Ascending aorta (tissue), 2 donors: ENCODE measurements at regions not wholly inside any gene's neighbourhood (a gene's known extent, or its start where the extent isn't known, plus 50 kb on each side); places are given as distances from the start of the nearest gene placed in this dataset.

ENCODE experiments used
- DNase-seq, 2 donors: peaks; one replicate each; pipeline ENCODE4 v3.0.0-alpha.2; 2019; ENCODE audit warnings: low spot score in 2 of 2
- H3K27ac ChIP-seq, 2 donors: fragments of 200-600 bp; sonication (generic); one replicate each; pipeline ENCODE4 v1.5.1; 2016 to 2017; ENCODE audit warnings: mild to moderate bottlenecking in 1 of 2
- H3K27me3 ChIP-seq: fragments of 200-600 bp; sonication (generic); one replicate; pipeline ENCODE4 v1.5.1; 2017
- H3K36me3 ChIP-seq, 2 donors: fragments of 200-600 bp; sonication (generic); one replicate each; pipeline ENCODE4 v1.5.1; 2016
- H3K4me1 ChIP-seq, 2 donors: fragments of 200-600 bp; sonication (generic); one replicate each; pipeline ENCODE4 v1.5.1; 2016 to 2017; ENCODE audit warnings: mild to moderate bottlenecking in 1 of 2
- H3K4me3 ChIP-seq, 2 donors: fragments of 200-600 bp; sonication (generic); one replicate each; pipeline ENCODE4 v1.5.1; 2016 to 2017; ENCODE audit warnings: mild to moderate bottlenecking in 1 of 2
- H3K9me3 ChIP-seq, 2 donors: fragments of 200-600 bp; sonication (generic); one replicate each; pipeline ENCODE4 v1.5.1; 2016
- CTCF ChIP-seq, 3 experiments: fragments of 200-600 bp in 2 of 3; fragments of 450-650 bp in 1 of 3; sonication (generic) in 2 of 3; IDR thresholded peaks; one replicate each; pipeline ENCODE4 v1.5.1; 2016 to 2019; ENCODE audit warnings: antibody characterized with exemption in 3 of 3, mild to moderate bottlenecking in 1 of 3, moderate library complexity in 1 of 3
- intact Hi-C: fragments of 100-400 bp; cut with DNase I; formaldehyde crosslinking; loops from one replicate; pipeline ENCODE4 v1.15.1; 2023

- Histone ChIP-seq H3K4me1 (no peaks in the 10 kb centered on the region), H3K4me3 (no peak overlapping the region), H3K27ac (no peak overlapping the region), H3K36me3 (no peaks in the 10 kb centered on the region), H3K27me3 (no peaks in the 10 kb centered on the region), H3K9me3 (no peaks in the 10 kb centered on the region)
- no peak for DNase-seq
- no peak for TF ChIP-seq CTCF (IDR thresholded peaks at IDR 0.05)
- intact Hi-C loops = no loop called here
Observed at GRCh38 chr6:151729829-151730495, 77.5 kb upstream of the ESR1 start.

DNA sequence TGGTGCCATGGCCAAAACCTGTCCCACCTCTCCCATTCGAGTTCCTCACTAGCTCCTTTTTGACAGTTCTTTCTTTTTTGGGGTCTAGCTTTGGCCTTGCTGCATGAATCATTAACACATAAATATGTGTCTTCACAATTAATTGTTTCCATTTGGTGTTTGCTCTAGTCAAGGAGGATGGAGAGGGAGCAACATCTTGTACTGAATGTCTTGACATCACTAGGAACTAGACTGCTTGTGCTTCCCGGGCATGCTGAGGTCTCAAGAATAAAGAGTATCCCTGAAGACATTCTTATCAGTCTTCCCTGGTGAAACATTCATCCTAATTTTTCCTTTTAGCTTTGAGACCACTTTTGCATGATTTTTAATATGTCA, 77.0 kb upstream of the ESR1 start:
- DNase-seq = no peak
- no peaks in the 10 kb centered on the region for H3K9me3 ChIP-seq
- H3K27ac ChIP-seq = no peak overlapping the region
- intact Hi-C loops = no loop called here
- H3K36me3 ChIP-seq = no peaks in the 10 kb centered on the region
- no peaks in the 10 kb centered on the region for H3K4me1 ChIP-seq
- H3K4me3 ChIP-seq = no peak overlapping the region
- TF ChIP-seq CTCF (IDR thresholded peaks at IDR 0.05) = no peak
- H3K27me3 ChIP-seq = no peaks in the 10 kb centered on the region

DNA sequence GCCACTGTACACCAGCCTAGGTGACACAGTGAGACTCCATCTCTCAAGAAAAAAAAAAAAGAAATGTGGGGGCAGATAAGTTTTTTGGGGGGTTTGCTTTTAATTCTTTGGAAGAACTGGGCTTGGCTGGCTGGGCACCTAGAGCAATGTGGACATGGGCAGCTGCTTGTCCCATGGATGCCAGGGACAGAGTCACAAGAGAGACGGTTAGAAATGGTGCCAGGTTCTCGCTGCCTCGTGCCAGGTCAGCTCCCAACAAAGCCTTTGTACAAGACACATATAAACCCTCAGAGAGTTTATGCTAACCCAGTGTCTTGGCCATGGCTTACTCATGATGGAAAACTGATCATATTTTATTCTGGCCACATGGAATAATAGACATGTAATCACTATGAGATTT, 76.2 kb upstream of the ESR1 start:
- no peaks in the 10 kb centered on the region for H3K27me3 ChIP-seq
- H3K9me3 ChIP-seq = no peaks in the 10 kb centered on the region
- intact Hi-C loops = no loop called here
- no peaks in the 10 kb centered on the region for H3K4me1 ChIP-seq
- TF ChIP-seq CTCF (IDR thresholded peaks at IDR 0.05) = no peak
- H3K4me3 ChIP-seq = no peak overlapping the region
- H3K27ac ChIP-seq = no peak overlapping the region
- no peak for DNase-seq
- no peaks in the 10 kb centered on the region for H3K36me3 ChIP-seq

- H3K27ac ChIP-seq = no peak overlapping the region
- DNase-seq = no peak
- H3K4me3 ChIP-seq = no peak overlapping the region
- H3K36me3 ChIP-seq = no peaks in the 10 kb centered on the region
- TF ChIP-seq CTCF (IDR thresholded peaks at IDR 0.05) = no peak
- H3K27me3 ChIP-seq = no peaks in the 10 kb centered on the region
- no peaks in the 10 kb centered on the region for H3K4me1 ChIP-seq
- H3K9me3 ChIP-seq = no peaks in the 10 kb centered on the region
- intact Hi-C loops = no loop called here
Observed at GRCh38 chr6:151733680-151734320, 73.7 kb upstream of the ESR1 start.

DNA sequence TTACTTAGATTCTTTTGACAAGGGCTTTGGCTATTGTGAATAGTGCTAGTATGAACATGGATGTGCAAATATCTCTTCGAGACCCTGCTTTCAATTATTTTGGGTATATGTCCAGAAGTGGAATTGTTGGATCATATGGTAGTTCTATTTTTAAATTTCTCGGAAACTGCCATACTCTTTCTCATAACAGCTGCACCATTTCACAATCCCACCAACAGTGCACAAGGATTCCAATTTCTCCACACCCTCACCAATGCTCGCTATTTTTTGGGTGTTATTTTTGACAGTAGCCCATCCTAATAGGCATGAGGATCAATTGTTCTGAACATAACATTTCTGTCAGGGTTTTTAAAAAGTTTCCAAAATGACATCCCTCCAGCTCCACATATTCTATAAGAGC, 69.2 kb upstream of the ESR1 start:
- TF ChIP-seq CTCF (IDR thresholded peaks at IDR 0.05) = no peak
- intact Hi-C loops = no loop called here
- H3K4me3 ChIP-seq = no peak overlapping the region
- H3K4me1 ChIP-seq = no peaks in the 10 kb centered on the region
- no peak for DNase-seq
- no peaks in the 10 kb centered on the region for H3K36me3 ChIP-seq
- no peak overlapping the region for H3K27ac ChIP-seq
- no peaks in the 10 kb centered on the region for H3K27me3 ChIP-seq
- no peaks in the 10 kb centered on the region for H3K9me3 ChIP-seq
